ENCODE measurements at regions not wholly inside any gene's neighbourhood (a gene's known extent, or its start where the extent isn't known, plus 50 kb on each side); places are given as distances from the start of the nearest gene placed in this dataset.
"Not testable (repeated sequence)": the region's sequence is repeated elsewhere in the genome, so short reads cannot be mapped to it uniquely, and the experiment has no call there.

DNA sequence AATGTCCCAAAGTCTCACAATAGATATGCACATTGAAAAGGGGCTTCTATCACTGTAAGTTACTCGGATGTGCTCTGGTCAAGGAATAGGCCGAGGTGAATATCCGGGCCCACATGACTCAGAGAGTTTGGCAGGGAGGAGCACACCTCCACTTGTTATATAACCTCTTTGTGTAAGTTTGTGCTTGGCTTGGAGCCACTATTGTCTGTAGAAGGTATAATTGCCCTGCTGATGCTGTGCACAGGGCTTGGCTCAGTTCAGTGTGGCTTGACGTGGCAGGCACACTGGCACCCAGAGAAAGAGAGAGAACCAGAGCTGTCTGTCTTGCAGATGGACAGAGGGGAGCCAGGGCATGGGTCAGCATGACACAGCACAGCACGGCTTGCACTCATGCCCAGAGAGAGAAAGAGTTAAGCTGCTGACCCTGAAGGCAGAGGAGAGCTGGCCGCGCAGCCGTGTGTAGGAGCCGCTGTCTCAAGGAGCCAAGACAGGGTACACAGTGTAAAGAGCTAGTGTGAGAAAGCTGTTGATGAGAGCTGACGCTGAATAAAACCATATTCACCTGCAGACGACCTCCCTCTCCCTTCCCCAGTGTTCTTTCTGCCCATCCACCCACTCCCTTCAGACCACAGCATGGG is 482.5 kb downstream of the C6orf118 start:
- DNase-seq (ENCODE audit: low spot score) = no peak

- DNase-seq (ENCODE audit: low spot score) = no peak
These were observed 484.0 kb downstream of the C6orf118 start for GRCh38 chr6:164825386-164825785.

GRCh38 chr6:164817662-164818061 is 491.7 kb downstream of the C6orf118 start:
- no peak for DNase-seq (ENCODE audit: low spot score)

GRCh38 chr6:164812706-164813105 is 496.7 kb downstream of the C6orf118 start:
- no peak for DNase-seq (ENCODE audit: low spot score)

GRCh38 chr6:164807125-164807524 is 502.3 kb downstream of the C6orf118 start:
- no peak for DNase-seq (ENCODE audit: low spot score)

DNA sequence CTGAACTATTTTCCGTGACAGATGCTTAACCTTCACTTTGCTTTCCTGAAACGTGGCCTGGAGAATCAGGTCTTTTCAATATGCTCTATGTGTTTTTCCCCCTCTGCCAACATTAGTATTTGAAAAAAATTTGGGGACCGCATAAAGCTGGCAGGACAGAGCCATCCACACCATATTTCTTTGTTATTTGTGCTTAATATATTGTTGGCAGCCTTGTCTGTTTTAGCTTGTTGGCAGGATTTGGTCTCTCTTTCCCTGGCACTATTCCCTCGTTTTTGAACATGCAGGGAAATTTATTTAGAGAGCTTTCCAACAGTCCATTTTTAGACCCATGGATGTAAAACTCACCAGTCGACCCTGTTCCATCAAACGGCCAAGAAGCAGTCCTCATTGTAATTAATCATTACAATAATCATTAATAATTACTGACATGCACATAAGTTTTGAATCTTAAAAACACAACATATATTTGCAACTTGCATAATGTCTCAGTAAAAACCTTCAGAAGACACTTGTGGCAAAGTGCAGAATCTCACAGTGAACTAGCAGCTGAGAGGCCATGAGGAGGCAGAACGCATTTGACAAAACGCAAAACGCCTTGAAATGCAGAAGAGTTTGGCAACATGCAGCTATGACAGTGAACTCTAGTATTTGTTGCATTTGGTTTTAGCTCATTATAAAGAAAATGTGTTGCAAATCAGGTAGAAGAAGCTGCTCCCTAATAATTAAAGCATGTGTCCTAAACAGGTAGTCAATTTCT is 514.2 kb downstream of the C6orf118 start:
- DNase-seq (ENCODE audit: low spot score) = no peak

DNA sequence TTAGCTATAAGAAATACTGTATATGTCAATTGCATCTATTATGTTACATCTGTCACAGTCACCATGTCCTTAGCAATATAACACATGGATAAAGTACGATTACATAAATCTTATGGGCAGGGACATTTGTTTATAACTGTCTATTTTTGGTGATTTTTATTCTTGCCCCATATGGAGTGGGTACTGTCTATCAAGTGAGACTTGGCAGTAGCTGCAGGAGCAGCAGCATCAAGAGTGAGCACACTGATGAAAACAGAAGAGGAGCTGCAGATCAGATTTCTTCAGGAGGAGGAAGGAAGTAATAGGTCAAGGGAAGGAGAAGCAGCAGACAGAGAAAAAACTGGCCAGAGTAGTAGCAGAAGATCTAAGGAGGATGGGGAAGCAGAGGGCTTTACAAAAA is 516.7 kb downstream of the C6orf118 start:
- no peak for DNase-seq (ENCODE audit: low spot score)

GRCh38 chr6:164791498-164791897 is 517.9 kb downstream of the C6orf118 start:
- no peak for DNase-seq (ENCODE audit: low spot score)

- DNase-seq (ENCODE audit: low spot score) = no peak
These were observed 545.6 kb downstream of the C6orf118 start for GRCh38 chr6:164763788-164764187.

- no peak for DNase-seq (ENCODE audit: low spot score)
These were observed 552.0 kb downstream of the C6orf118 start for GRCh38 chr6:164757451-164757850.

DNA sequence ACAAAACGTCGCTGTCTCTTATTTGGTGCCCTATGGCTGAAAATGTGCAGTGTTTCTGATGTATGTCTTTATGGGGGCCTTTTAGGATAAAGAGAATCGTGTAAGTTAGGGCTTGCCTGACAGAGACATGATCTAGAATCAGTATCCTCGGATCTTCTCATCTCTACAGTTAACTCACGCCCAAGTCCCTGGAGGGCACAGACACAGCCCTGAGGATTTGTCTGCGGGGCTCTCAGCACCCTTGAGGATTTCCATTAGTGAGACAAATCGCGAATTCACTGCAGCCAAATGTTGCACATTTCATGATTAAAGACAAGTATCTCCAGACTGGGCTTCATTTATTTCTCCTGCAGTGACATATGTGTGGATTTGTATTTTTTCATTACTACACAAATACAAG is 552.7 kb downstream of the C6orf118 start:
- DNase-seq (ENCODE audit: low spot score) = no peak

GRCh38 chr6:164756142-164756541 is 553.3 kb downstream of the C6orf118 start:
- peak; percentile 2 for DNase-seq (ENCODE audit: low spot score)

DNA sequence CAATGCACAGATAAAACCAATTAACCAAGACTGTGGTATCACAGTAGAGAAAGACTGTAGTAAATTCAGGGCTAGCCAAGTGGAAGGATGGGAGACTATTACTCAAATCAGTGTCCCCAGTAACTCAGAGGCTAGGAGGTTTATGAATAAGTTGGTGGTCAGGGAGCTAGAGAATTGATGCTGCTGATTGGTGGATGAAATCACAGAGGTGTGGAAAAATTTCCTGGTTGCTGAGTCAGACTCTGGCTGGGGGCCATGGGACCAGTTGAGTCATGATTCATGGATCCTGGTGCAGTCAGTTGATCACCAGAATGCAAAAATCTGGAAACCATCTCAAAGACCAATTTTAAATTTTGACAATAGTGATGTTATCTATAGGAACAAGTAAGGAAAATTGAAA is 555.9 kb downstream of the C6orf118 start:
- peak; percentile 2 for DNase-seq (ENCODE audit: low spot score)

- no peak for DNase-seq (ENCODE audit: low spot score)
These were observed 558.0 kb downstream of the C6orf118 start for GRCh38 chr6:164751395-164751794.

DNA sequence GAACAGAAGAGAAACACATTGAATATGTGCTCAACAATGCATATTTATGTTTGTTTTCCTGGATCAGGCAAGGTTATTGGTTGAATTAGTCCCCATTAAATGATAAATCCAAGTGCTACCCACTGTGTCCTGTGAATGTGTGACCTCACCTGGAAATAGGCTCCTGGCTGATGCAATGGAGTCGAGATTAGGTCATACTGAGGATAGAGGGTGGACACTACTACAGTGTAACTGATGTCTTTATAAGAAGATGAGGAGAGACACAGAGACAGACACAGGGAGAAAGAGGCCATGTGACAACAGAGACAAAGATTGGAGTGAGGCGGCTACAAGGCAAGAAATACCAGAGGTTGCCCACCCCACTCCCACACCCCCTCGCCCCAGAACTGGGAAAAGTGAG is 559.3 kb downstream of the C6orf118 start:
- no peak for DNase-seq (ENCODE audit: low spot score)

DNA sequence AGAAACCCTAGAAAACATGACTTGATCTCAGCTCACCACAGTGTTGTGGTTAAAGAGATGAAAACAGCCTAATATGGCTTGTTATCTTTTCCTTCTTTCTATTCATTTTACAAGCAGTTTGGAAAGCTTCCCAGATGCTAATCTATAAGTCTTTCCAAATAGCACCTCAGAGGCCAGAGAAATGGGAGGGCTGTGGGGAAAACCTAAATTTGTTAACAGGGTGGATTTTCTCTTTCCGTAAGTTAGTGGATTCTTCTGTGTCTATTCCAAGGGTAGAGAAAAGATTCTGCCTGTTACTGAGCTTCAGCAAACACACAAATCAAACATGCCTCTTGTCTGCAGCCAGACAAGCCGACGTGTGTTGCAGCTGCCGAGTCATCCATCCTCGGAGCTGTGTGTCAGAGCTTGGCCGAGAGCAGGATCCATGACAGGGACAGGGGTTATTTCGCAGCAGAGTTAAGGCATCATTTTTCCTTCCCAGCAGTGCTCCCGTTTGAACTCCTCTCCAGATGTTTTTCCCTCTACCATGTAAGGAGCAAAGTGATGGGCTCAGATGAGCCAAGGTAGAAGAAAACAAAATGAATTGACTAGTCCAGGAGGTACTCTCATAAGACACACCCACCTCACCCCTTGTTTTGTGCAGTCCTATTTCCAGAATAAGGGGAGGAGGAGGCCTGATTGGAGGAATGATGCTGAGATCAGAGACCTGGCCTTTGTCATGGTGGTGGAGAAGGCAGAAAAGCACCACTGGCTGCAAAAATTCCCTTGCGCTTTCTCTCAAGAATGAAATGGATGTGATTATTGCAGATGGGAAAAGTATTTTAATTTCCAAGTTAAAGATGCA is 560.0 kb downstream of the C6orf118 start:
- no peak for DNase-seq (ENCODE audit: low spot score)

GRCh38 chr6:164744301-164744700 is 565.1 kb downstream of the C6orf118 start:
- no peak for DNase-seq (ENCODE audit: low spot score)

DNA sequence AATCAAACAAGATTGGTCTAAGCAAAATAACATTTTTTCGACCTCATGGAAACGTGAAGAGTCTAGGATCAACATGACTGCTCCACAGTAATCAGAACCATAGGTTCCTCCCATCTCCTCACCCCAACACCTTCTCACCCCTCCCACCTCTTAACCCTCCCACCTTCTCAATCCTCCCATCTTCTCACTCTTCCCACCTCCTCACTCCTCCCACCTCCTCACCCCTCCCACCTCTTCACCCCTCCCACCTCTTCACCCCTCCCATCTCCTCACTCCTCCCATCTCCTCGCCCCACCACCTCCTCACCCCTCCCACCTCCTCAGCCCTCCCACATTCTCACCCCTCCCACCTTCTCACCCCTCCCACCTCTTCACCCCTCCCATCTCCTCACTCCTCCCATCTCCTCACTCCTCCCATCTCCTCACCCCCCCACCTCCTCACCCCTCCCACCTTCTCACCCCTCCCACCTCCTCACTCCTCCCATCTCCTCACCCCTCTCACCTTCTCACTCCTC is 567.4 kb downstream of the C6orf118 start:
- no peak for DNase-seq (ENCODE audit: low spot score)

DNA sequence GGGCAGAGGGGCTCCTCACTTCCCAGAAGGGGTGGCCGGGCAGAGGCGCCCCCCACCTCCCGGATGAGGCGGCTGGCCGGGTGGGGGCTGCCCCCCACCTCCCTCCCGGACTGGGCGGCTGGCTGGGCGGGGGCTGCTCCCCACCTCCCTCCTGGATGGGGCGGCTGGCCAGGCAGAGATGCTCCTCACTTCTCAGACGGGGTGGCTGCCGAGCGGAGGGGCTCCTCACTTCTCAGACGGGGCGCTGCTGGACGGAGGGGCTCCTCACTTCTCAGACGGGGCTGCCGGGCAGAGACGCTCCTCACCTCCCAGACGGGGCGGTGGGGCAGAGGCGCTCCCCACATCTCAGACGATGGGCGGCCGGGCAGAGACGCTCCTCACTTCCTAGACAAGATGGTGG is 573.3 kb downstream of the C6orf118 start:
- DNase-seq (ENCODE audit: low spot score) = not testable (repeated sequence)

GRCh38 chr6:164731539-164731938 is 577.9 kb downstream of the C6orf118 start:
- no peak for DNase-seq (ENCODE audit: low spot score)

- no peak for DNase-seq (ENCODE audit: low spot score)
These were observed 587.9 kb downstream of the C6orf118 start for GRCh38 chr6:164721460-164721859.

DNA sequence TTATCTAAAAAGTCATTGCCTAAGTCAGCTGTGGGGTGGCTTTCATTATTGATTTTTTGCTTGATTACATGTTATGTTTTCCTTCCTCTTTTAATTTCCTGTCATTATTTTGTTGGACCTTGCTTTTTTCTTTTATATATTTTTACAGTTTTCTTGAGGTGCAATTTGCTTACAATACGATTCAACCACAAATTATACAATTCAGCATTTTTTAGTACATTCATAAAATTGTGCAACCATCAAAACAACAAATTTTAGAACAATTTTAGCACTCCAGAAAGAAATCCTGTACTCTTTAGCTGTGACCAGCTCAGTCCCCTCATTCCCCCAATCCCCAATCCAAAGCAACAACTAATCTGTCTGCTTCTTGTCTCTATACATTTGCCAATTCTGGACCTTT is 608.9 kb downstream of the C6orf118 start:
- no peak for DNase-seq (ENCODE audit: low spot score)

- DNase-seq (ENCODE audit: low spot score) = no peak
These were observed 613.5 kb downstream of the C6orf118 start for GRCh38 chr6:164695896-164696295.

Measured in SW480 (cell line).